DMS 273 treated with DMSO at 0.1 percent for 48 hours (cell line): ENCODE measurements at regions not wholly inside any gene's neighbourhood (a gene's known extent, or its start where the extent isn't known, plus 50 kb on each side); places are given as distances from the start of the nearest gene placed in this dataset.

Experiments used
- DNase-seq: peaks from one replicate; lab custom pipeline; 2025; lab: John Stamatoyannopoulos, UW

GRCh38 chr19:30742406-30742938, 370.3 kb downstream of the ZNF536 start:
- no peak for DNase-seq

- no peak for DNase-seq
Measured at GRCh38 chr19:30741566-30741965, 369.4 kb downstream of the ZNF536 start.

- no peak for DNase-seq
Measured at GRCh38 chr19:30739394-30739793, 367.2 kb downstream of the ZNF536 start.

GRCh38 chr19:30738047-30738446, 365.9 kb downstream of the ZNF536 start:
- no peak for DNase-seq

- DNase-seq = no peak
Measured at GRCh38 chr19:30734669-30735068, 362.5 kb downstream of the ZNF536 start.

GRCh38 chr19:30733826-30734550, 361.8 kb downstream of the ZNF536 start:
- no peak for DNase-seq

GRCh38 chr19:30731591-30731990, 359.4 kb downstream of the ZNF536 start:
- DNase-seq = no peak

GRCh38 chr19:30729451-30729850, 357.3 kb downstream of the ZNF536 start:
- no peak for DNase-seq

GRCh38 chr19:30722761-30723160, 350.6 kb downstream of the ZNF536 start:
- DNase-seq = no peak

- no peak for DNase-seq
Measured at GRCh38 chr19:30722186-30722585, 350.0 kb downstream of the ZNF536 start.

- no peak for DNase-seq
Measured at GRCh38 chr19:30719999-30720345, 347.8 kb downstream of the ZNF536 start.

GRCh38 chr19:30719189-30719998, 347.2 kb downstream of the ZNF536 start:
- no peak for DNase-seq

GRCh38 chr19:30718707-30719106, 346.5 kb downstream of the ZNF536 start:
- no peak for DNase-seq

- no peak for DNase-seq
Measured at GRCh38 chr19:30718014-30718413, 345.8 kb downstream of the ZNF536 start.

- no peak for DNase-seq
Measured at GRCh38 chr19:30717381-30717780, 345.2 kb downstream of the ZNF536 start.

- peak; percentile 31 for DNase-seq
Measured at GRCh38 chr19:30712431-30713337, 340.5 kb downstream of the ZNF536 start.

GRCh38 chr19:30711826-30712225, 339.6 kb downstream of the ZNF536 start:
- no peak for DNase-seq

- DNase-seq = no peak
Measured at GRCh38 chr19:30711296-30711695, 339.1 kb downstream of the ZNF536 start.

GRCh38 chr19:30710721-30711120, 338.5 kb downstream of the ZNF536 start:
- DNase-seq = no peak

GRCh38 chr19:30708416-30709178, 336.4 kb downstream of the ZNF536 start:
- DNase-seq = no peak

GRCh38 chr19:30704771-30705330, 332.7 kb downstream of the ZNF536 start:
- no peak for DNase-seq
